ENCODE measurements at regions not wholly inside any gene's neighbourhood (a gene's known extent, or its start where the extent isn't known, plus 50 kb on each side); places are given as distances from the start of the nearest gene placed in this dataset.
"Not testable (repeated sequence)": the region's sequence is repeated elsewhere in the genome, so short reads cannot be mapped to it uniquely, and the experiment has no call there.

DNA sequence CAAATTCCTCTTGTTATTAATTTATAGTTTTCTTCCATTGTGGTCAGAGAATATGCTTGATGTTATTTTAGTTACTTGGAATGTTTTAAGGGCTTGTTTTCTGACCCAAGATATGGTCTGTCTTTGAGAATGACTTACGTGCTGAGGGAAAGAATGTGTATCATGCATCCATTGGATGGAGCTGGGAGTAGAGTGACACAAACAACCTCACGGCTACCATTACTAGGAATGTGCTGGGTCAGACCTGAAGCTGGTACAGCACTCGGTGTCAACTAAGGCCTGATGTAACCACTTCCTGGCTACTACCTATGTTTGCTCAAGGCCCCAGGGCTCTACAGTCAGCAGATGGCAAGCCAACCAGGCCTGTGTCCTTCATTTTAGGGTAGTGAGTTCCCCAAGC is 257.8 kb downstream of the FAT4 start:
- WGBS, result 96% methylated on average over 3 of the region's 3 CpGs

DNA sequence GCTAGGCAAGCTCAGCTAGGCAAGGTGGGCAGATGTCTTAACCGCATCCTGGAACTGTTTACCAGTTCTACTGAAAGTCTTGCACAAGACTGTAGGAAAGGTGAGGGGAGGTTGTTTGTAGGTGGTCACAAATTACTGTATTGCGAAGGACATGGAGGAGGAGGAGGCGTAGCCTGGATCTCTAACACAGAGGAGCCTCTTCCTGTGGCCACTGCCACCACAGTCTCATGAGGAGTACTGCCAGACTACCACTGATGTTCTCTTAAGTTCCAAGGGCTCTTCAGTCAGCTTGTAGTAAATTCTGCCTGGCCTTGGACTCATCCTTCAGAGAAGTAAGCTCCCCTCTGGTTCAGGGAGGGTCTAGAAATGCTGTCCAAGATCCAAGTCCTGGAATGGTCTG is 258.6 kb downstream of the FAT4 start:
- no peaks in the 10 kb centered on the region for H3K27me3 ChIP-seq (ENCODE audit: control insufficient read depth in 2 of 2, insufficient read depth in 1 of 2, low read length in 1 of 2)
- WGBS, result 99% methylated on average over 3 of the region's 3 CpGs

More for the DNA sequence above, 257.8 kb downstream of the FAT4 start:
- H3K27me3 ChIP-seq (ENCODE audit: control insufficient read depth in 2 of 2, insufficient read depth in 1 of 2, low read length in 1 of 2), result no peaks in the 10 kb centered on the region
- DNase-seq (ENCODE audit: low read depth in 6 of 9, low spot score in 9 of 9), result no peak
- H3K36me3 ChIP-seq (ENCODE audit: control insufficient read depth in 2 of 2, insufficient read depth in 2 of 2, low read length in 1 of 2), result no peaks in the 10 kb centered on the region
- no peak overlapping the region for H3K4me3 ChIP-seq (ENCODE audit: low read length in 2 of 2)
- H3K4me1 ChIP-seq (ENCODE audit: control insufficient read depth in 2 of 2, insufficient read depth in 2 of 2, low read length in 2 of 2), result no peaks in the 10 kb centered on the region
- peaks cover 0 to 4% of the 10 kb centered on the region in 2 donors for H3K9me3 ChIP-seq (ENCODE audit: control insufficient read depth in 2 of 2, insufficient read depth in 1 of 2, low read length in 1 of 2)
- no peak overlapping the region for H3K27ac ChIP-seq (ENCODE audit: low read depth in 1 of 2, low read length in 1 of 2)

DNA sequence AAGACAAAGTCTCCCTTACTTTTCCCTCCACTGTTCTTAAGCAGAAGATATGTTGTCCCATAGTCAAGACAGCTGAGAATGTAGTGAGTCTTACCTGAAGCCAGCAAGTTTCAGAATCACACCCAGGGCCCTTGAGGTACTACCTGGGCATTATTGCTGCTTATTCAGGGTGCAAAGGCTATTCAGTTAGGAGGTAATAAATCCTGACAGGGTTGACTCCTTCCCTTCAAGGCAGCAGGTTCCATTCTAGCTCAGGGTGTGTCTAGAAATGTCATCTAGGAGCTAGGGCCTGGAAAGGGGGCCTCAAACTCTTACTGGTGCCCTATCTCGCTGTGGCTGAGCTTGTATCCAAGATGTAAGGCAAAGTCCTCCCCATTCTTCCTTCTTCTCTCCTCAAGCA is 259.0 kb downstream of the FAT4 start:
- 88% methylated on average over 1 of the region's 1 CpG for WGBS

More for the DNA sequence above, 258.6 kb downstream of the FAT4 start:
- Histone ChIP-seq H3K9me3 (ENCODE audit: control insufficient read depth in 2 of 2, insufficient read depth in 1 of 2, low read length in 1 of 2) (peaks cover 0 to 4% of the 10 kb centered on the region in 2 donors), H3K27ac (ENCODE audit: low read depth in 1 of 2, low read length in 1 of 2) (no peak overlapping the region), H3K4me3 (ENCODE audit: low read length in 2 of 2) (no peak overlapping the region), H3K36me3 (ENCODE audit: control insufficient read depth in 2 of 2, insufficient read depth in 2 of 2, low read length in 1 of 2) (no peaks in the 10 kb centered on the region), H3K4me1 (ENCODE audit: control insufficient read depth in 2 of 2, insufficient read depth in 2 of 2, low read length in 2 of 2) (no peaks in the 10 kb centered on the region)
- DNase-seq (ENCODE audit: low read depth in 6 of 9, low spot score in 9 of 9), result no peak

DNA sequence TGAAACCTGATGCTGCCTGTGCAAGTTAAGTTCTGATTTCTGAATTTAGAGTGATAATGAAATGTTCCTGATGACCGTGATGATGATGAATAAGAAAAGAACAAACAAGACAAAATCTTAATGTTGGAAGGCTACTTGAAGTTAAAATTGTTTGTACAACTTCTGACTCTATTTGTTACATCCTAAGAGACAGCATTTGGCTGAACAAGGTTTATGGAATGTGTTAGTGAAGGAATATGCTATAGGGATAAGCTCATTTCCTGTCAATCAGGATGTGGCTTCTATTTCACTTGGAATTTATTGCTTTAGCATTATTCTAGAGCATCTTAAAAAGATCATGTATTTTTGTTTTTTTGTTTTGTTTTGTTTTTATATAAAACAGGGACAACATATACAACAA is 267.5 kb downstream of the FAT4 start:
- 91% methylated on average over 1 of the region's 1 CpG for WGBS
- Histone ChIP-seq H3K27me3 (ENCODE audit: control insufficient read depth in 2 of 2, insufficient read depth in 1 of 2, low read length in 1 of 2) (no peaks in the 10 kb centered on the region), H3K36me3 (ENCODE audit: control insufficient read depth in 2 of 2, insufficient read depth in 2 of 2, low read length in 1 of 2) (no peaks in the 10 kb centered on the region), H3K4me1 (ENCODE audit: control insufficient read depth in 2 of 2, insufficient read depth in 2 of 2, low read length in 2 of 2) (no peaks in the 10 kb centered on the region), H3K9me3 (ENCODE audit: control insufficient read depth in 2 of 2, insufficient read depth in 1 of 2, low read length in 1 of 2) (no peaks in the 10 kb centered on the region), H3K4me3 (ENCODE audit: low read length in 2 of 2) (no peak overlapping the region), H3K27ac (ENCODE audit: low read depth in 1 of 2, low read length in 1 of 2) (no peak overlapping the region)
- no peak for DNase-seq (ENCODE audit: low read depth in 6 of 9, low spot score in 9 of 9)

More for the DNA sequence above, 259.0 kb downstream of the FAT4 start:
- no peak overlapping the region for H3K4me3 ChIP-seq (ENCODE audit: low read length in 2 of 2)
- DNase-seq (ENCODE audit: low read depth in 6 of 9, low spot score in 9 of 9), result no peak
- H3K9me3 ChIP-seq (ENCODE audit: control insufficient read depth in 2 of 2, insufficient read depth in 1 of 2, low read length in 1 of 2), result peaks cover 0 to 4% of the 10 kb centered on the region in 2 donors
- H3K27ac ChIP-seq (ENCODE audit: low read depth in 1 of 2, low read length in 1 of 2), result no peak overlapping the region
- no peaks in the 10 kb centered on the region for H3K4me1 ChIP-seq (ENCODE audit: control insufficient read depth in 2 of 2, insufficient read depth in 2 of 2, low read length in 2 of 2)
- no peaks in the 10 kb centered on the region for H3K27me3 ChIP-seq (ENCODE audit: control insufficient read depth in 2 of 2, insufficient read depth in 1 of 2, low read length in 1 of 2)
- no peaks in the 10 kb centered on the region for H3K36me3 ChIP-seq (ENCODE audit: control insufficient read depth in 2 of 2, insufficient read depth in 2 of 2, low read length in 1 of 2)

DNA sequence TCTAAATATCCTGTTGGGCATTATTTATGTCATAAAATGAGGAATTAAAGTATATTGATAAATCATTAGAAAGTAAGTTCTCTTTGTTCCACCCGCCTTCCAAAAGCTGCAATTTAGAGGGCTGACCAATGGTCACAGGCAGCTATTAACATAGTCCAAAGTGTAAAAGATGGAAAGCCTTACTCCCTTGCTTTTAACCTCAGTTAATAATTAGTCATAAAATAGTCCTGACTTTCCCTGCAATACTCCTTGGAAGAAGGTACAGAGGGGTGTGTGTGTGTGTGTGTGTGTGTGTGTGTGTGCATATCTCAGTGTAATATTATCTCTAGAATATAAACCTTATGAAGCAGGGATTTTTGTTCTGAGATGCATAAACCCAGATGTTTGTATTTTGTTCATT is 275.4 kb downstream of the FAT4 start:
- 100% methylated on average over 1 of the region's 1 CpG for WGBS
- Histone ChIP-seq H3K4me3 (ENCODE audit: low read length in 2 of 2) (no peak overlapping the region), H3K27ac (ENCODE audit: low read depth in 1 of 2, low read length in 1 of 2) (no peak overlapping the region), H3K36me3 (ENCODE audit: control insufficient read depth in 2 of 2, insufficient read depth in 2 of 2, low read length in 1 of 2) (no peaks in the 10 kb centered on the region), H3K27me3 (ENCODE audit: control insufficient read depth in 2 of 2, insufficient read depth in 1 of 2, low read length in 1 of 2) (no peaks in the 10 kb centered on the region), H3K4me1 (ENCODE audit: control insufficient read depth in 2 of 2, insufficient read depth in 2 of 2, low read length in 2 of 2) (no peaks in the 10 kb centered on the region), H3K9me3 (ENCODE audit: control insufficient read depth in 2 of 2, insufficient read depth in 1 of 2, low read length in 1 of 2) (no peaks in the 10 kb centered on the region)
- no peak for DNase-seq (ENCODE audit: low read depth in 6 of 9, low spot score in 9 of 9)

DNA sequence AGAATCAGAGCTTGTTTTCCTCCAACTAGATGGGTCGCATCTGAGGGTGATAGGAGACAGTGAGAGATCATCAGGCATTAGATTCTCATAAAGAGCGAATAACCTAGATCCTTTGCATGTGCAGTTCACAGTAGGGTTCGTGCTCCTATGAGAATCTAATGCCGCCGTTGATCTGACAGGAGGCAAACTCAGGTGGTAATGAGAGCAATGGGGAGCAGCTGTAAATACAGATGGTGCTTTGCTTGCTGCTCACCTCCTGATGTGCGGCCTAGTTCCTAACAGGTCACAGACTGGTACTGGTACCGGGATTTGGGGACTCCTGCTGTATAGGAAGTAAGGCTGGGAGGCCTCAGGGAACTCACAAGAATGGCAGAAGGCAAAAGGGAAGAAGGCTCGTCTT is 276.5 kb downstream of the FAT4 start:
- Histone ChIP-seq H3K36me3 (ENCODE audit: control insufficient read depth in 2 of 2, insufficient read depth in 2 of 2, low read length in 1 of 2) (no peaks in the 10 kb centered on the region), H3K9me3 (ENCODE audit: control insufficient read depth in 2 of 2, insufficient read depth in 1 of 2, low read length in 1 of 2) (no peaks in the 10 kb centered on the region), H3K4me3 (ENCODE audit: low read length in 2 of 2) (no peak overlapping the region), H3K4me1 (ENCODE audit: control insufficient read depth in 2 of 2, insufficient read depth in 2 of 2, low read length in 2 of 2) (no peaks in the 10 kb centered on the region), H3K27ac (ENCODE audit: low read depth in 1 of 2, low read length in 1 of 2) (no peak overlapping the region), H3K27me3 (ENCODE audit: control insufficient read depth in 2 of 2, insufficient read depth in 1 of 2, low read length in 1 of 2) (no peaks in the 10 kb centered on the region)
- DNase-seq (ENCODE audit: low read depth in 6 of 9, low spot score in 9 of 9), result no peak
- WGBS, result 96% methylated on average over 8 of the region's 8 CpGs

DNA sequence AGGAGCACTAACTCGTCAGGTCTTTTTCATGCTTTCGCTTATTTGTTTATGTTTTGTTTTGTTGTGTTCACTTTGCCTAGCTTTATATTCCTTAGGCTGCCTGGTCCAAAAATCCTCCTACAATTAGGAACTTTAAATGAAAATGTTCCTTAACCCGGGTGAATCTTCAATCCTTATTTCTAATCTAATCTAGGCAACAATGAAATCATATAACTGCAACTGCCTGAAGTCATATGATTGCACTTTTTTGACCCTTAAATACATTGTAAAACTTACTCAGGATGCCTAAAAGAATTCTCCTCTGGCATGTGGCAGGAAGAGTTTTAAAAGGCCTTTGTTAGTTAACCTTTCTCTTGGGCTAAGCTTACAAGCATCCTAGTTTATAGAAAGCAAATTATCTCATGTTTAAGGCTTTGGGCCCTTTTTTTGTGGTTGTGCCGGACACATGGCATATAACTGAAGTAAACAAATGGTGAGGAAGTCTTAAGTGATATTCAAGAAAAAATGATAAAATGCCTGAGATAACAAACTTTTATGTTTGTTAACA is 279.4 kb downstream of the FAT4 start:
- H3K27ac ChIP-seq (ENCODE audit: low read depth in 1 of 2, low read length in 1 of 2), result no peak overlapping the region
- no peaks in the 10 kb centered on the region for H3K36me3 ChIP-seq (ENCODE audit: control insufficient read depth in 2 of 2, insufficient read depth in 2 of 2, low read length in 1 of 2)
- no peak overlapping the region for H3K4me3 ChIP-seq (ENCODE audit: low read length in 2 of 2)
- H3K27me3 ChIP-seq (ENCODE audit: control insufficient read depth in 2 of 2, insufficient read depth in 1 of 2, low read length in 1 of 2), result no peaks in the 10 kb centered on the region
- WGBS, result 96% methylated on average over 4 of the region's 4 CpGs
- no peaks in the 10 kb centered on the region for H3K9me3 ChIP-seq (ENCODE audit: control insufficient read depth in 2 of 2, insufficient read depth in 1 of 2, low read length in 1 of 2)
- DNase-seq (ENCODE audit: low read depth in 6 of 9, low spot score in 9 of 9), result no peak
- H3K4me1 ChIP-seq (ENCODE audit: control insufficient read depth in 2 of 2, insufficient read depth in 2 of 2, low read length in 2 of 2), result no peaks in the 10 kb centered on the region

DNA sequence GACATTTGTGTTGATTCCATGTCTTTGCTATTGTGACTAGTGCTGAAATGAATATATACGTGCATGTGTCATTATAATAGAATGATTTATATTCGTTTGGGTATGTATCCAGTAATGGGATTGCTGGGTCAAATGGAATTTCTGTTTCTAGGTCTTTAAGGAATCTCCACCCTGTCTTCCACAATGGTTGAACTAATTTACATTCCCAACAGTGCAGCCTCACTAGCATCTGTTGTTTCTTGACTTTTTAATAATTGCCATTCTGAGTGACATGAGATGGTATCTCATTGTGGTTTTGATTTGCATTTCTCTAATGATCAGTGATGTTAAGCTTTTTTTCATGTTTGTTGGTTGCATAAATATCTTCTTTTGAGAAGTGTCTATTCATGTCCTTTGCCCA is 291.2 kb downstream of the FAT4 start:
- H3K36me3 ChIP-seq (ENCODE audit: control insufficient read depth in 2 of 2, insufficient read depth in 2 of 2, low read length in 1 of 2); H3K4me3 ChIP-seq (ENCODE audit: low read length in 2 of 2); H3K27me3 ChIP-seq (ENCODE audit: control insufficient read depth in 2 of 2, insufficient read depth in 1 of 2, low read length in 1 of 2); H3K27ac ChIP-seq (ENCODE audit: low read depth in 1 of 2, low read length in 1 of 2); H3K9me3 ChIP-seq (ENCODE audit: control insufficient read depth in 2 of 2, insufficient read depth in 1 of 2, low read length in 1 of 2); DNase-seq (ENCODE audit: low read depth in 6 of 9, low spot score in 9 of 9); H3K4me1 ChIP-seq (ENCODE audit: control insufficient read depth in 2 of 2, insufficient read depth in 2 of 2, low read length in 2 of 2): not testable (repeated sequence)
- 91% methylated on average over 2 of the region's 2 CpGs for WGBS

DNA sequence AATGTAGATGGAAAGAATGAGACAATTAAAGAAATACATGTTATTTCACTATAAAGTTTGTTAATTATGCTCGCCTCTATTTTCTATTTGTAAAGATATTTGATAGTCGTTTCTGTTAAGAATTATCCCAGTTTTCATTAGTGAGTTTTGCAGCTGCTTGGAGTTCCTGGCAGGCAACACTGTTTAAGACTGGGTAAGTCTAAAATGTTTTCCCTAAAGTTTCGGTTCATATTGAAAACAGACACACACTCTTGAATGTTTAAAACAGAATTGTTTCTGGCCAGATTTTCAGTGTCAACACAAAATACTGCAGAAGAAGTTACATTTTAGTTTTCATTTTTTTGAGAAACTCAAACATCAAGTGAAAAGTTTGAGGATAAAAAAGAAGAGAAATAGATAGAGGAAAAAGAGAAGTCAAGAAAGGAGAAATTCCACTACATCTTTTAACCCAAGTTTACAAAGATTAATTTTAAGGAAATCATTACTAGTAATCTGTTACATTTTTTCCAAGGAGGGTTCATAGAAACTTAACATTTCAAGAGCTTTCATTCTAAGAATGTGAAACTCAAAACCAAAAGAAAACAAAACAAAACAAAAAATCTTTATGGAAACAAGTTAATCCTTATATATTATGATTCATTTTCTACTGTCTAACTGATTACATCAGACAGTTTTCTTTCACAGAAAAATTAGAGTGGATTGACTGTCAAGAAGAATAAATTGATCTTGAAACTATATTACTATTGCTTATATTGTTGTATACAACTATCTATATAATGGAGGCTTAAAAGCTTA is 305.5 kb downstream of the FAT4 start:
- H3K27ac ChIP-seq (ENCODE audit: low read depth in 1 of 2, low read length in 1 of 2), result no peak overlapping the region
- H3K4me3 ChIP-seq (ENCODE audit: low read length in 2 of 2), result no peak overlapping the region
- no peaks in the 10 kb centered on the region for H3K9me3 ChIP-seq (ENCODE audit: control insufficient read depth in 2 of 2, insufficient read depth in 1 of 2, low read length in 1 of 2)
- H3K27me3 ChIP-seq (ENCODE audit: control insufficient read depth in 2 of 2, insufficient read depth in 1 of 2, low read length in 1 of 2), result no peaks in the 10 kb centered on the region
- no peaks in the 10 kb centered on the region for H3K36me3 ChIP-seq (ENCODE audit: control insufficient read depth in 2 of 2, insufficient read depth in 2 of 2, low read length in 1 of 2)
- DNase-seq (ENCODE audit: low read depth in 6 of 9, low spot score in 9 of 9), result no peak
- WGBS, result 85% methylated on average over 3 of the region's 3 CpGs
- no peaks in the 10 kb centered on the region for H3K4me1 ChIP-seq (ENCODE audit: control insufficient read depth in 2 of 2, insufficient read depth in 2 of 2, low read length in 2 of 2)
